SK-N-SH (cell line): ENCODE measurements at regions not wholly inside any gene's neighbourhood (a gene's known extent, or its start where the extent isn't known, plus 50 kb on each side); places are given as distances from the start of the nearest gene placed in this dataset.

ENCODE experiments used
- CTCF ChIP-seq: fragments of 200-600 bp; sonication (generic); IDR thresholded peaks from 2 replicates; pipeline ENCODE4 v1.6.1; 2017; ENCODE audit warnings: antibody characterized with exemption, mild to moderate bottlenecking, moderate library complexity
- EP300 ChIP-seq, 2 experiments: IDR thresholded peaks; 2 replicates each; pipeline versions ENCODE4 v1.4.0 to v1.6.1; 2012; ENCODE audit warnings: borderline replicate concordance in 1 of 2, low read depth in 1 of 2, low read length in 1 of 2
- EZH2phosphoT487 ChIP-seq: fragments of 200-600 bp; sonication (generic); IDR thresholded peaks from 2 replicates; pipeline ENCODE4 v1.6.1; 2017; ENCODE audit warnings: low read depth, mixed run types, mild to moderate bottlenecking, antibody characterized with exemption, moderate library complexity, borderline replicate concordance
- POLR2AphosphoS5 ChIP-seq: IDR thresholded peaks from 2 replicates; pipeline ENCODE4 v1.6.1; 2012; ENCODE audit warnings: low read depth, low read length
- RAD21 ChIP-seq: IDR thresholded peaks from 2 replicates; pipeline ENCODE4 v1.6.1; 2012; ENCODE audit warnings: mild to moderate bottlenecking, low read length
- TAF1 ChIP-seq: IDR thresholded peaks from 2 replicates; pipeline ENCODE4 v1.6.1; 2012; ENCODE audit warnings: low read depth, mild to moderate bottlenecking, low read length, moderate library complexity, borderline replicate concordance
- YY1 ChIP-seq: IDR thresholded peaks from 2 replicates; pipeline ENCODE4 v1.4.0; 2012; ENCODE audit warnings: low read depth, mild to moderate bottlenecking
- TF ChIP-seq, protein P1 (sequence below): IDR thresholded peaks from 2 replicates; pipeline ENCODE4 v1.4.0; 2012; ENCODE audit warnings: low read depth
- TF ChIP-seq, protein P2 (sequence below): IDR thresholded peaks from 2 replicates; pipeline ENCODE4 v1.6.1; 2012; ENCODE audit warnings: mild to moderate bottlenecking, low read depth, low read length, moderate library complexity

- TF ChIP-seq CTCF (no peak), EZH2phosphoT487 (no peak), POLR2AphosphoS5 (no peak), YY1 (no peak), RAD21 (no peak), TAF1 (no peak), EP300 (IDR thresholded peaks at IDR 0.05; ENCODE audit: borderline replicate concordance in 1 of 2, low read depth in 1 of 2, low read length in 1 of 2) (no peak)
- TF ChIP-seq, protein P1, sequence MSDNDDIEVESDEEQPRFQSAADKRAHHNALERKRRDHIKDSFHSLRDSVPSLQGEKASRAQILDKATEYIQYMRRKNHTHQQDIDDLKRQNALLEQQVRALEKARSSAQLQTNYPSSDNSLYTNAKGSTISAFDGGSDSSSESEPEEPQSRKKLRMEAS = no peak
- TF ChIP-seq, protein P2, sequence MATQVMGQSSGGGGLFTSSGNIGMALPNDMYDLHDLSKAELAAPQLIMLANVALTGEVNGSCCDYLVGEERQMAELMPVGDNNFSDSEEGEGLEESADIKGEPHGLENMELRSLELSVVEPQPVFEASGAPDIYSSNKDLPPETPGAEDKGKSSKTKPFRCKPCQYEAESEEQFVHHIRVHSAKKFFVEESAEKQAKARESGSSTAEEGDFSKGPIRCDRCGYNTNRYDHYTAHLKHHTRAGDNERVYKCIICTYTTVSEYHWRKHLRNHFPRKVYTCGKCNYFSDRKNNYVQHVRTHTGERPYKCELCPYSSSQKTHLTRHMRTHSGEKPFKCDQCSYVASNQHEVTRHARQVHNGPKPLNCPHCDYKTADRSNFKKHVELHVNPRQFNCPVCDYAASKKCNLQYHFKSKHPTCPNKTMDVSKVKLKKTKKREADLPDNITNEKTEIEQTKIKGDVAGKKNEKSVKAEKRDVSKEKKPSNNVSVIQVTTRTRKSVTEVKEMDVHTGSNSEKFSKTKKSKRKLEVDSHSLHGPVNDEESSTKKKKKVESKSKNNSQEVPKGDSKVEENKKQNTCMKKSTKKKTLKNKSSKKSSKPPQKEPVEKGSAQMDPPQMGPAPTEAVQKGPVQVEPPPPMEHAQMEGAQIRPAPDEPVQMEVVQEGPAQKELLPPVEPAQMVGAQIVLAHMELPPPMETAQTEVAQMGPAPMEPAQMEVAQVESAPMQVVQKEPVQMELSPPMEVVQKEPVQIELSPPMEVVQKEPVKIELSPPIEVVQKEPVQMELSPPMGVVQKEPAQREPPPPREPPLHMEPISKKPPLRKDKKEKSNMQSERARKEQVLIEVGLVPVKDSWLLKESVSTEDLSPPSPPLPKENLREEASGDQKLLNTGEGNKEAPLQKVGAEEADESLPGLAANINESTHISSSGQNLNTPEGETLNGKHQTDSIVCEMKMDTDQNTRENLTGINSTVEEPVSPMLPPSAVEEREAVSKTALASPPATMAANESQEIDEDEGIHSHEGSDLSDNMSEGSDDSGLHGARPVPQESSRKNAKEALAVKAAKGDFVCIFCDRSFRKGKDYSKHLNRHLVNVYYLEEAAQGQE = no peak
Measured at GRCh38 chr15:29405564-29405963, 135.9 kb upstream of the NSMCE3 start.
